ENCODE measurements at regions not wholly inside any gene's neighbourhood (a gene's known extent, or its start where the extent isn't known, plus 50 kb on each side); places are given as distances from the start of the nearest gene placed in this dataset.

DNA sequence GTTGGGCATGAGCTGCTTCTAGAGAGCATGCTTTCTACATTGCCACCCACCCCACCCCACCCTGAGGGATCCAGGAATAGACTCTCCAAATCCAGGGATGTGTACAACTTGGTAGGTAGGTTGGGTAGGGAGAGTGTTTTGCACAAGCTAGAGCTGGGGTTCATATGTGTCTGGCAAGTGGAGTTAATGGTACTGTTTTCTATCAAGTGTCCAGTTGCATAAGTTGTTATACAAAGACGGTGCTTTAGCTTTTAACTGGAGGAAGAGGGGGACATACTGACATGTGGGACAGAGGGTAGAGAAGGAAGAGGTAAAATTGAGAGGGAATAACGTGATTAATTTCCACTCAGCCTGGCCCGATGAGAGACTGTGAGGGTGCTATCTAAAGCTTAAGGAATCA lies 51.0 kb upstream of the TNC start:
- H3K36me3 ChIP-seq = no peaks in the 10 kb centered on the region
- H3K4me1 ChIP-seq = peaks cover 0 to 9% (median 2%) of the 10 kb centered on the region in 10 experiments; a peak in 5 of 20 replicates
- no peak overlapping the region for H3K4me3 ChIP-seq
- H3K9me3 ChIP-seq (replicated peaks in 1 of 11) = no peaks in the 10 kb centered on the region
- TF ChIP-seq Cebpa-rat (IDR thresholded peaks at IDR 0.05) = no peak
- H3K4me2 ChIP-seq = no peak overlapping the region
- no peaks in the 10 kb centered on the region for H3K27me3 ChIP-seq
- no peak overlapping the region for H3K27ac ChIP-seq
- no peaks in the 10 kb centered on the region for H4K20me1 ChIP-seq
- no peak overlapping the region for H3K9ac ChIP-seq

DNA sequence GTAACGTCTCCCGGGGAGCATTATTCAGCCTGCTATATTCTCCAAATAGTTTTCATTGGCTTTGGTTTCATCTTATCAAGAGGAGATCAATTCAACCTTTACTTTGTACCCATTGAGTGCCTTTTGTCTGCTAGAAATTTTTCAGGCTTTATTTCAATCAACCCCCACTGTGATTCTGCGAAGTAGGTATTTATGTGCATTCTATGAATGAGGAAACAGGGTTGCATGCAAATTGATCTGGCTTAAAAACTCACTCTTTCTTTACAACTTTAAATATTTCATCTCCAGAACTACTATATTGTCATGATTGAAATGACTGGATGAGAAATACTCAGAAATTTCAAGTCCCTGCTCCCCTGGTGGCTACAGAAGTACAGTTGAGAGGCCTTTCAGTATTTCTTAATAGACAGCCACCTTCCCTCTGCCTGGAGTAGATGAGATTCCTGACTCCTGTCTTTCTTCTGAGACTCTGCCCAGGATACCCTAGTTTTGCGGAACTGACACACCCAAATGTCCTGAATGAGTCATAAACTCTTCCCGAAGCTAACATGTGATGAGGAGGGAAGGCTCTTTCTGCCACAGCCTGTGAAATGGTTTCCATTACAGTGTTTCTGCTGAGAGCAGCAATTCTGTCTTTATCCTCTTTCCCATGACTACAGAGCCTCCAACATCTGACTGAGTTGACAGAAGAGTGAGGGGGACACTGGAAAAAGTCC lies 52.6 kb upstream of the TNC start:
- Histone ChIP-seq H4K20me1 (no peaks in the 10 kb centered on the region), H3K9ac (no peak overlapping the region), H3K4me1 (peaks cover 0 to 9% (median 0%) of the 10 kb centered on the region in 10 experiments; a peak in 4 of 20 replicates), H3K27ac (no peak overlapping the region), H3K36me3 (no peaks in the 10 kb centered on the region), H3K4me3 (no peak overlapping the region), H3K27me3 (no peaks in the 10 kb centered on the region), H3K4me2 (peak overlapping the region in 2 of 11 experiments; percentile 1 to 46; a peak in 3 of 22 replicates), H3K9me3 (replicated peaks in 1 of 11) (no peaks in the 10 kb centered on the region)
- TF ChIP-seq Cebpa-rat (IDR thresholded peaks at IDR 0.05) = no peak

DNA sequence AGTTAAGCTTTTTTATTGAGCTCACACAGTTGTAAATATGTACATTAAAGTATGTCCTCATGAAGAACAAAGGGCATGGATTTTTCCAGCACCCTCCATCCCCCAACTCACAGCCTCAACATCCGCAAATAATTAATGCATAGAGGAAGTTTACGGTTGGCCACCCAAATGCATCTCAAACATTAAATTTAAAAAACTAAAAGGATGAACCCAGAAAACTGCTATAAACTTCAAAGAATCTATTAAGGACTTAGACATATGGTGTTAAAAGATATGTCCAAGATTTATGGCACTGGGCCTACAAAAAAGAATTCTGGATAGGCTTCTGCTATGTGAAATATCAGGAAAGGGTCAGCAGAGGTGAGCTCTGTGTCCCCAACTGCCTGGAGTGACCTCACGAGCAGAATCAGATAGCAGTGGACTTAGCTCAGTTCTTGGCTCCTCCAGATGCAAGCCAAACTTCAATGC lies 54.0 kb upstream of the TNC start:
- H3K4me2 ChIP-seq = no peak overlapping the region
- TF ChIP-seq Cebpa-rat (IDR thresholded peaks at IDR 0.05) = no peak
- H3K36me3 ChIP-seq = no peaks in the 10 kb centered on the region
- H3K27me3 ChIP-seq = no peaks in the 10 kb centered on the region
- no peaks in the 10 kb centered on the region for H4K20me1 ChIP-seq
- H3K4me3 ChIP-seq = no peak overlapping the region
- H3K27ac ChIP-seq = no peak overlapping the region
- peaks cover 0 to 9% (median 0%) of the 10 kb centered on the region in 10 experiments; a peak in 4 of 20 replicates for H3K4me1 ChIP-seq
- no peak overlapping the region for H3K9ac ChIP-seq
- no peaks in the 10 kb centered on the region for H3K9me3 ChIP-seq (replicated peaks in 1 of 11)

DNA sequence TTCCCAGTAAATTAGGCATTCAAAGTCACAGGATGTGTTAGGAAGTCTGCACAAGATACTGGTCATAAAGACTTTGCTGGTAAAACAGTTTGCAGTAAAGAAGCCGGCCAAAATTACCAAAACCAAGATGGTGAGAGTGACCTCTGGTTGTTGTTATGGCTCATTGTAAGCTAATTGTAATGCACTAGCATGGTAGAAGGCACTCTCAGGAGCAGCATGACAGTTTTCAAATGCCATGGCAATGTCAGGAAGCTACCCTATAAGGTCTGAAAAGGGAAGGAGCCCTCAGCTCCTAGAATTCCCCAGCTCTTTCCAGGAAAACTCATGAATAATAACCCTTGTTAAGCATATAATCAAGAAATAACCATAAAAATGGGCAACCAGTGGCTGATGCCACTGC lies 64.3 kb upstream of the TNC start:
- Histone ChIP-seq H3K9ac (no peak overlapping the region), H4K20me1 (no peaks in the 10 kb centered on the region), H3K4me1 (no peaks in the 10 kb centered on the region), H3K27ac (no peak overlapping the region), H3K4me2 (no peak overlapping the region), H3K4me3 (no peak overlapping the region), H3K9me3 (replicated peaks in 1 of 11) (no peaks in the 10 kb centered on the region), H3K27me3 (no peaks in the 10 kb centered on the region), H3K36me3 (no peaks in the 10 kb centered on the region)
- TF ChIP-seq Cebpa-rat (IDR thresholded peaks at IDR 0.05) = no peak

DNA sequence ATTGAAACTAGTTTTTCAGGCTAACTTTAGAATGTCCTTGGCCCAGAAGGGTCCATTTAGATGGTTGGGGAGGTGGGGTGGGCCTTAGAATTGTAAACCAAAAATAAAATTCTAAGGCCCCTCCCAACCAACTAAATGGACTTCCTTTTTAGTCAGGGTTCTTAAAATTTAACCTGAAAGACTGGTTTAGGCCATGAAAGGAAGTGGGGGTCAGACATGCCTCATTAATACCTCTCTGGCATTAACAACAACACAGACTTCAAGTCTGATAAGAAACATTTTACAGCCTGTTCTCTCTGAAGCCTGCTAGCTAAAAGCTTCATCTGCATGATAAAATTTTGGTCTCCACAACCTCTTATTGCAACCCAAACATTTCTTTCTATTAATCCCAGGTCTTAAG lies 65.5 kb upstream of the TNC start:
- Histone ChIP-seq H3K9me3 (replicated peaks in 1 of 11) (no peaks in the 10 kb centered on the region), H3K9ac (no peak overlapping the region), H3K4me2 (no peak overlapping the region), H3K36me3 (no peaks in the 10 kb centered on the region), H3K4me3 (no peak overlapping the region), H3K27ac (no peak overlapping the region), H3K4me1 (no peaks in the 10 kb centered on the region), H3K27me3 (no peaks in the 10 kb centered on the region), H4K20me1 (no peaks in the 10 kb centered on the region)
- TF ChIP-seq Cebpa-rat (IDR thresholded peaks at IDR 0.05) = no peak

DNA sequence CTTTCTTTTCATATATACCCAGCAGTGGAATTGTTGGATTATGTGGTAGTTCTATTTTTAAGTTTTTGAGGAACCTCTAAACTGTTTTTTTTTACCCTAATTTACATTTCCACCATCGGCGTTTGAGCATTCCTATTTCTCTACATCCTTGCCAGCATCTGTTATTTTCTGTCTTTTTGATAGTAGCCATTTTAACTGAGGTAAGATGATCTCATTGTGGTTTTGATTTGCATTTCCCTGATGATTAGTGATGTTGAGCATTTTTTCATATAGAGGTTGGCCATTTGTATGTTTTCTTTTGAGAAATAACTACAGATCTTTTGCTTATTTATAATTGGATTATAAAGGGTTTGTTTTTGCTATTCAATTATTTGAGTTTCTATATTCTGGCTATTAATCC lies 71.7 kb upstream of the TNC start:
- Histone ChIP-seq H3K9me3 (replicated peaks in 1 of 11) (peaks cover 4 to 9% (median 6%) of the 10 kb centered on the region in 11 experiments; a peak in 19 of 22 replicates), H3K4me2 (0 out of 22 replicates have a peak overlapping the region, but pooled peaks of 1 of the 11 experiments have one; percentile 7), H4K20me1 (no peaks in the 10 kb centered on the region), H3K27me3 (no peaks in the 10 kb centered on the region), H3K36me3 (no peaks in the 10 kb centered on the region), H3K27ac (no peak overlapping the region), H3K4me3 (no peak overlapping the region), H3K9ac (no peak overlapping the region), H3K4me1 (peaks cover 16 to 41% (median 20%) of the 10 kb centered on the region in 10 experiments)
- TF ChIP-seq Cebpa-rat (IDR thresholded peaks at IDR 0.05) = no peak

DNA sequence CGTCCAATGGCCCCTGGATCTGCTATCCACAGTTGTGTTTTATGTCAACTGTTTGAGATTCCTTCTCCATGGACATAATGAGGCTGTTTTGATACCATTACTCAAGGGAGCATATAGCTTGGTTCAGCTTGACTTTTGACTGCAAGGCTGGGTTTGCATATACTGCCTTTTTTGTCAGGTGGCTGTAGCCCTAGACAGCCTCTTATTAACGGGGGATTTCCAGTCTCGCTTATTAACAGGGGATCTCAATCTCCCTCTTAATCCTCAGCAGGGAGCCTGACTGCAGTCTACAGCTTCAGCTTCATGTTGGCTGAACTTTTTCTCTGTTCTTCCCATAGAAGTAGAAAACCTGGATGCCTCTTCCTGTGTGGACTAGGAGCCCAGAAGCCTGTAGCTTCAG lies 73.7 kb upstream of the TNC start:
- TF ChIP-seq Cebpa-rat (IDR thresholded peaks at IDR 0.05) = no peak
- H3K9me3 ChIP-seq (replicated peaks in 1 of 11) = peaks cover 4 to 13% (median 6%) of the 10 kb centered on the region in 11 experiments; a peak in 19 of 22 replicates
- H3K36me3 ChIP-seq = no peaks in the 10 kb centered on the region
- no peaks in the 10 kb centered on the region for H4K20me1 ChIP-seq
- H3K27me3 ChIP-seq = no peaks in the 10 kb centered on the region
- H3K4me1 ChIP-seq = peaks cover 16 to 42% (median 20%) of the 10 kb centered on the region in 10 experiments
- H3K4me3 ChIP-seq = no peak overlapping the region
- H3K4me2 ChIP-seq = peak overlapping the region; percentile 31 to 71 (median 55); a peak in 21 of 22 replicates
- H3K9ac ChIP-seq = no peak overlapping the region
- peak overlapping the region in 6 of 11 experiments; percentile 0 to 32 (median 20); a peak in 5 of 22 replicates for H3K27ac ChIP-seq

DNA sequence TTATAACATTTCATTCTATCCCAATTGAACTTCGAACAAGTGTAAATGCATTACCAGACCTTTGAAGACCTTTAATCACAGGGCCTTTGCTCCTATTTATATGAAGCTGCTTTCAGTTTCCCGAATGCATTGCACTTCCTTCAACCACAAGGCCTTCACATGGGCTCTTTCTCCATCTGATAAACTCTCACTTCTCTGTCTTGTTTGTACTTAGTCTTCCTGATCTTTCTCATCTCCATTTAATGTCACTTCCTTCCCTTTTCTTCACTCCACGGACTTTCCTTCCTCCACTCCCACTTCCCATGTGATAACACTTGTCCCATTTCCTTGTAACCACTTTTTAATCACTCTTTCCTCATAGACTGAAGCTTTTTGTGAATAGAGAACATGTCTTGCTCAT lies 74.3 kb upstream of the TNC start:
- peaks cover 4 to 13% (median 6%) of the 10 kb centered on the region in 11 experiments; a peak in 19 of 22 replicates for H3K9me3 ChIP-seq (replicated peaks in 1 of 11)
- no peak for TF ChIP-seq Cebpa-rat (IDR thresholded peaks at IDR 0.05)
- no peak overlapping the region for H3K4me3 ChIP-seq
- H3K27ac ChIP-seq = peak overlapping the region in 5 of 11 experiments; percentile 11 to 32 (median 22); a peak in 6 of 22 replicates
- no peak overlapping the region for H3K9ac ChIP-seq
- peak overlapping the region; percentile 31 to 71 (median 55) for H3K4me2 ChIP-seq
- peaks cover 16 to 42% (median 20%) of the 10 kb centered on the region in 10 experiments for H3K4me1 ChIP-seq
- H4K20me1 ChIP-seq = no peaks in the 10 kb centered on the region
- no peaks in the 10 kb centered on the region for H3K36me3 ChIP-seq
- no peaks in the 10 kb centered on the region for H3K27me3 ChIP-seq

DNA sequence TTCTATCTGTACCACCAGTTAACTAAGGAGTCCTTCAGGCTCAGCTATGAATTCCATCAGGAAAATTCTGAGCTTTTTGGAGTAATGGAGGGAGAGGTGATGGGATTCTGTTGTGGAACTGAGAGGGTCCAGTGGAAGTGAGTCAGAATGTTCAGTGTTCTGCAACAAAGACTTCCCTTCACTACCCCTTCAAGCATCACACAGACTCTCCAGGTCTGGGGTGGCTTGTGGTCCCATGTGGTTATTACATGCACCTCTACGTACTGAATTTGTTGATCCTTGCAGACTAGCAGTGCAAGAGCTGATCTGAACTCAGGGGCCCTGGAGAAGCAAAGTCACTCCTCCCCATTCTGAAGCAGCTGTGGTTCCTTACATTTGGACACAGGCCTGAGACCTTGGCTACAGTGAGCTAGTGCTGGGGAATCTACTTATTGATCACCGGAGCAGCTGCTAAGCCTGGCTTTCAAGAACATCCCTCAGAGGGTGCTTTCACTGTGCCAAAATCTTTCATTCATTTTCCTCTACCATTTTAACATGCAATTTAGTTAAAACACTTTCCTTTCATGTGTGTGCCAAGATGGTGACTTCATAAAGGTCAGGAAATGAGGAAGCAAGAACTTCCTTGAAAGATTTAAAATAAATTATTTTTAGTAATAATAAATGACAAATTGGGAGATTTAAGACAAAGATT lies 75.0 kb upstream of the TNC start:
- Histone ChIP-seq H3K4me2 (peak overlapping the region; percentile 31 to 71 (median 55); a peak in 21 of 22 replicates), H3K36me3 (no peaks in the 10 kb centered on the region), H3K27me3 (no peaks in the 10 kb centered on the region), H3K4me1 (peaks cover 16 to 47% (median 20%) of the 10 kb centered on the region in 10 experiments), H3K9ac (no peak overlapping the region), H3K27ac (peak overlapping the region in 1 of 11 experiments; percentile 11; a peak in 1 of 22 replicates), H3K9me3 (replicated peaks in 1 of 11) (peaks cover 4 to 13% (median 6%) of the 10 kb centered on the region in 11 experiments; a peak in 19 of 22 replicates), H3K4me3 (no peak overlapping the region), H4K20me1 (no peaks in the 10 kb centered on the region)
- no peak for TF ChIP-seq Cebpa-rat (IDR thresholded peaks at IDR 0.05)

Measured in BLaER1 treated with 17β-estradiol and CSF1 and Interleukin-3, amounts not matched to agents 10 nM and 100 nM (cell line).